Renal cortex interstitium (tissue), 11 donors: ENCODE measurements at regions not wholly inside any gene's neighbourhood (a gene's known extent, or its start where the extent isn't known, plus 50 kb on each side); places are given as distances from the start of the nearest gene placed in this dataset.
A peak's percentile ranks its signal among the peaks of the same experiment; 100 is the strongest.
"Not testable (repeated sequence)": the region's sequence is repeated elsewhere in the genome, so short reads cannot be mapped to it uniquely, and the experiment has no call there.

Experiments
- DNase-seq, 11 donors: peaks; one replicate each; pipeline ENCODE4 v3.0.0-alpha.2; 2013; ENCODE audit warnings: low read depth in 9 of 11, low spot score in 4 of 11; ENCODE audit errors: extremely low read depth in 1 of 11

- no peak for DNase-seq
Measured at GRCh38 chr21:18548249-18548648, 144.7 kb upstream of the TMPRSS15 start.

- DNase-seq = no peak
Measured at GRCh38 chr21:18549214-18549905, 145.8 kb upstream of the TMPRSS15 start.

DNA sequence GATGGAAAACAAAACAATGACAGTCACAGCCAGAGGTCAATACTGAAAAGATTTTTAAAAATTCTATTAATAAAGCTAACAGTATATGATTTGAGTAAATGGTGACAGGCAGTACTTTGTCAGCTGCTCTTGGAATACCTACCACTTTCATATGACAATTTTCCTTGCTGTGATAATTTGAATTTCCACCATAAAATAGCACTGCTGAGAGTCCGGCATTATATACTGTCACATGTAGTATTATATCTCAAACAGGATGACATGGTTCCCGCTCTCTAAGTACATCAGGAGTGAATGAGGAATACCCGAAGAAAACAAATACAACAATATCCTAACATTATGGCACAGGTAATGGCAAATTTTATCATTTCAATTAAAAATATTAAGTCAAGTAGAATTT is 146.8 kb upstream of the TMPRSS15 start:
- DNase-seq = no peak

GRCh38 chr21:18553786-18554185 is 150.2 kb upstream of the TMPRSS15 start:
- DNase-seq = no peak

DNA sequence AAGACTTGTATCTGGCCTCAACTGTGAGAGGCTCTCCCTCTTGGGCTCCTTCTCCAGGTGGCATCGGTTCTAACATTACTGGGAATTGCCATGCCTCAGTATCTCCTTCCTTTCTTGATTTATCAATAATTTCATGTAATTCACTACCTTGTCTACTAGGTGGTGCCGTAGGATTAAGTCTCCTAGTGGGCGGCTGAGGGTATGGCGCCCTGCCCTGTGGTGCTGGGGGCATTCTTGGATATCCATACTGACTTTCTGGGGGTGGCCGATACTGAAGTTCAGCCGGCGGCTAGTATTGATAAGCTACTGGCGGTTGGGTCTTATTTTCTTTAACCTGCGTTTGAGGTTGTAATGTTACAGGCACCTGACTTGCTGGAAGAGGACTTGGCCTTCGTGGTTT is 164.2 kb upstream of the TMPRSS15 start:
- DNase-seq = not testable (repeated sequence)

DNA sequence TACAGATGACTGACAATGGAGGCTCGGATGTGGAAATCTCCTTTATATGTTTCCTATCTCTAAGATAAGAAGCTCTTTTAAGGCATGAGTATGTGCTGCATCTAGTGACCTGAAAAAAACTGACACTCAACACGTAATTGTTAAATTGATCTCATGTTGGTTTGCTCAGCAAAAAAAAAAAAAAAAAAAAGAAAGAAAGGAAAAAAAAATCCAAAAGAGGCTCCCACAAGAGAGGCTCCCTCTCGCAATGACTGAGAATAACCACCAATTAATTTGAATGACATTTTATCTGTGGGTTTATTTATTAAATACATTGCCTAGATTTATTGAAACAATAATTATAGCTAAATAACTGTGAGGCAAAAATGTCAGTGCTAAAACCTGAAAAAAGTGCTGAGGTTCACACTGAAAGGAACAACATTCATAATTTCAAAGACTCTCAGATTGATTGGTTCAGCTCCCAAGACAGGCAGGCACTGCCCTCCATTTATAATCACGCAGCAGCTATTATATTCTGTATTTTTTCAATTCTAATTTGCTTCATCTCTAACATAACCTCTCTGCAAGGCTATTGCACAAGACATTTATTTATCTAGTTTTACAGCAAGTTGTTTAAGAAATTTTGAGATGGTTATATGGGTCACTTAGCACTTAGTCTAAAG is 184.5 kb upstream of the TMPRSS15 start:
- no peak for DNase-seq

DNA sequence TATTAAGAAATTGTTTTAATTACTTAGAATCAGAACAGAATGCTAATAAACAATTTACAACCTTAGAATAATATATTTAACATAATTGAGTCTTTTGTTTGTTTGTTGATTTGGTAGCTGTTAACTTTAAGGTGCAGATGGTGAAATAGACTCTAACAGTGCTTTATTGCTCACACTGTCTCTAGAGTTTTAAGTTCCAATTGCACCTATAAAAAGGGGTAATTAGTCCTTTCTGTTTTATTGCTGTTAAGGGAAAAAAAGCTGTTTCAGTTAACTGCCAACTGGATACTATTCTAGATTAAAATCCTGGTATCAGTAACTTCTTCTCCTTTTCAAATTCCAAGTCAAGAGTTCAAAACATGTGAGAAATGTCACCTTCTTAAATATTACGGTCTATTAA is 197.6 kb upstream of the TMPRSS15 start:
- DNase-seq = no peak

DNA sequence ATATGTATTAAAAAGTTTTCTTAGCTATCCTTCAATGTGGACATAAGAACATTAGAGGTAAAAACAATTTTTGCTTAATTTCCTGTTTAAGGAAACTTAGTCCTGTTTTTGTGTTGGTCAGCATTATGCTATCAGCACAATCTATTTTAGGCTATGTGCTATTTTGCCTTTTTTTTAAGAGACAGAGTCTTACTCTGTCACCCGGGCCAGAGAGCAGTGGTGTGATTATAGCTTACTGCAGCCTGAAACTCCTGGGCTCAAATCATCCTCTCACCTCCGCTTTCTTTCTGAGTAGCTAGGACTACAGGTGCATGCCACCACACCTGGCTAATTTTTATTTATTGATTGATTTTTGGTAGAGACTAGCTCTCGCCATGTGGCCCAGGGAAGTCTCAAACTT is 199.1 kb upstream of the TMPRSS15 start:
- DNase-seq = no peak

- no peak for DNase-seq
Measured at GRCh38 chr21:18603261-18603660, 199.7 kb upstream of the TMPRSS15 start.

DNA sequence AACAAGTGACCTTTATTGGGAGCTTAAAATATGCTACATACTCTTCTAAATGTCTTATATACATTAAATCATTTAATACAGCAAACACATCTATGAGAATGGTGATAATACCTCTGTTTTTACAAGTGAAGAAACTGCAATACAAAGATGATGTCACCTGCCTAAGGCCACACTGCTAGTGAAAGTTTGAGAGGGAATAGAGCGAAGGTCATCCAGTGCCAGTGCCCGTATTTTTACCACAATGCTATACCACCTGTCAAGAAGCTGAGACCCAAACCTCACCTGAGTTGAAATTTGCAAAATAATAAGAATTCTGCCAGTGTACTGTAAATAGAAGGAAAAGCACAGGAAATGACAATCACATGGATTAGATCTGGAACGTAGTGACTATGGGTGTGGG is 200.4 kb upstream of the TMPRSS15 start:
- no peak for DNase-seq

GRCh38 chr21:18608226-18608625 is 204.6 kb upstream of the TMPRSS15 start:
- no peak for DNase-seq

- DNase-seq = no peak
Measured at GRCh38 chr21:18614303-18614702, 210.7 kb upstream of the TMPRSS15 start.

DNA sequence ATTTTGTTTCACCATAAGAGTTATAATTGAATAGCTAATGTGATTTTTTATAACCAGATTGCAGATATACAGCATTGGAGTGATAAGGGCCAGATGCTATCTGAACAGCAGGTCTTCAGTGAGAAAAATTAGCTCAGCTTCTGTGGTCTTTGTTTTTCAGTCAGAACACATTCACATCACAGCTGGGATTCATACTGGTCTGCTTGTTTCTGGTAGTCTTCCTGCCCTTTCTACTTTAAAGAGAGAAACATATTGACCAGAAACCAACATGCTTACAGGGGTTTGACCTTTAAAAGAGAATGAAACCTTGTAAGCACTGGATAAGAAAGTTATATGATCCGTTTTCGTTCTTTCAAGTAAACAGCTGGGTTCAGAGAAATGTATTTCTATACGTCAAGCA is 213.7 kb upstream of the TMPRSS15 start:
- peak in 1 of 11 donors; percentile 16 for DNase-seq

- DNase-seq = no peak
Measured at GRCh38 chr21:18620436-18620835, 216.9 kb upstream of the TMPRSS15 start.

GRCh38 chr21:18622383-18622782 is 218.8 kb upstream of the TMPRSS15 start:
- no peak for DNase-seq

GRCh38 chr21:18630446-18630845 is 226.9 kb upstream of the TMPRSS15 start:
- DNase-seq = no peak

DNA sequence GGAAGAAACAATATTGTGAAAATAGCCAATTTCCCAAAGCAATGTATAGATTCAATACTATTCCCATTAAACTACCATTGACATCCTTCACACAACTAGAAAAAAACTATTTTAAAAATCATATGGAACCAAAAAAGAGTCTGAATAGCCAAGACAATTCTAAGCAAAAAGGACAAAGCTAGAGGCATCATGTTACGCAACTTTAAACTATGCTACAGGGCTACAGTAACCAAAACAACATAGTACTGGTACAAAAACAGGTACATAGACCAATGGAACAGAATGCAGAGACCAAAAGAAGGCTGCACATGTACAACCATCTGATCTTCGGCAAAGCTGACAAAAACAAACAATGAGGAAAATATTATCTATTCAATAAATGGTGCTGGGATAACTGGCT is 233.3 kb upstream of the TMPRSS15 start:
- no peak for DNase-seq

- DNase-seq = no peak
Measured at GRCh38 chr21:18646116-18646515, 242.5 kb upstream of the TMPRSS15 start.

DNA sequence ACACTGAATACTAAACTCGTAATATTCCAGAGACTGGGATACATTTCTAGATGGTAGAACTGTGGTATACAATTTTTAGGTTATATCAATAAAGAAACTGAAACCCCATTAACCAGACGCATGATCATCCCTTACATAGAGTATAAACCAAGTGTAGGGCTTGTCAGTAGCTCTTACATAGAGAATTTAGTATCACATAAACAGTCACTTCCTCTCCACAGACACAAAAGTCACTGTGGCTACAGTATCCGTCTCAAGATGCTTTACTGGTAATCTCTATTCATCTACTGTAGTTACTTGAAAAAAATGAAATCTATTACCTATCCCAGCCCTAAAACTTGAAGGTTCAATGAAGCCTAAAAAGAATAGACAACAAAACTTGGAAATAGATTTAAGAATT is 252.3 kb upstream of the TMPRSS15 start:
- no peak for DNase-seq

DNA sequence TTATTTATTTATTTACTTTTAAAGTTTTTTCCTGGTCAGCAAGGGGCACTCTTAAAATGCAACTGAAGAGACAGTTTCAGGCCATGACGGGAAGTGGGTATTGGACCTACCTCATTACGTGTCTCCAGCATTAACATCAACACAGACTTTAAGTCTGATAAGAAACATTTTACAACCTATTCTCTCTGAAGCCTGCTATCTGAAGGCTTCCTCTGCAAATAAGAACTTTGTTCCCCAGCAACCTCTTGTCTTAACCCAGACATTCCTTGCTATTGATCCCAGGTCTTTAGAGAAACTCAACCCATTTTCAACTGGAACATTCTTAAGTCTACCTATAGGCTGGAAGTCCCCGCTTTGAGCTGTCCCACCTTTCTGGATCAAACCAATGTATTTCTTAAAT is 258.3 kb upstream of the TMPRSS15 start:
- no peak for DNase-seq

- no peak for DNase-seq
Measured at GRCh38 chr21:18663663-18664062, 260.1 kb upstream of the TMPRSS15 start.
